GM19043 (cell line): ENCODE measurements at regions not wholly inside any gene's neighbourhood (a gene's known extent, or its start where the extent isn't known, plus 50 kb on each side); places are given as distances from the start of the nearest gene placed in this dataset.

ENCODE experiments used
- ATAC-seq: cut with Tn5 transposase; IDR thresholded peaks from one replicate; pipeline ENCODE4 v1.9.1; 2021; ENCODE audit warnings: low read depth; ENCODE audit not compliant: unreplicated experiment

- no peak for ATAC-seq
Observed at GRCh38 chr11:23976426-23976825, 520.4 kb upstream of the LUZP2 start.

- ATAC-seq = no peak
Observed at GRCh38 chr11:23976841-23977271, 520.0 kb upstream of the LUZP2 start.

GRCh38 chr11:23988381-23989006, 508.4 kb upstream of the LUZP2 start:
- ATAC-seq = no peak

- ATAC-seq = no peak
Observed at GRCh38 chr11:23990346-23991164, 506.3 kb upstream of the LUZP2 start.

- no peak for ATAC-seq
Observed at GRCh38 chr11:23991165-23991539, 505.7 kb upstream of the LUZP2 start.

- no peak for ATAC-seq
Observed at GRCh38 chr11:23995891-23996290, 501.0 kb upstream of the LUZP2 start.

- no peak for ATAC-seq
Observed at GRCh38 chr11:23997356-23997755, 499.5 kb upstream of the LUZP2 start.

- no peak for ATAC-seq
Observed at GRCh38 chr11:24005202-24005876, 491.5 kb upstream of the LUZP2 start.

GRCh38 chr11:24043842-24044241, 453.0 kb upstream of the LUZP2 start:
- ATAC-seq = no peak

- ATAC-seq = no peak
Observed at GRCh38 chr11:24046731-24047130, 450.1 kb upstream of the LUZP2 start.

- no peak for ATAC-seq
Observed at GRCh38 chr11:24056051-24056450, 440.8 kb upstream of the LUZP2 start.

GRCh38 chr11:24060125-24060524, 436.7 kb upstream of the LUZP2 start:
- ATAC-seq = no peak

- no peak for ATAC-seq
Observed at GRCh38 chr11:24064309-24064903, 432.4 kb upstream of the LUZP2 start.

GRCh38 chr11:24068197-24068596, 428.7 kb upstream of the LUZP2 start:
- ATAC-seq = no peak

- ATAC-seq = no peak
Observed at GRCh38 chr11:24070435-24070834, 426.4 kb upstream of the LUZP2 start.

- ATAC-seq = no peak
Observed at GRCh38 chr11:24078018-24078417, 418.8 kb upstream of the LUZP2 start.

GRCh38 chr11:24082241-24082640, 414.6 kb upstream of the LUZP2 start:
- no peak for ATAC-seq

- no peak for ATAC-seq
Observed at GRCh38 chr11:24082860-24083259, 414.0 kb upstream of the LUZP2 start.

GRCh38 chr11:24084956-24085355, 411.9 kb upstream of the LUZP2 start:
- no peak for ATAC-seq

GRCh38 chr11:24086921-24087320, 409.9 kb upstream of the LUZP2 start:
- no peak for ATAC-seq

- no peak for ATAC-seq
Observed at GRCh38 chr11:24091594-24091993, 405.3 kb upstream of the LUZP2 start.
